GM23338 (cell line): ENCODE measurements at regions not wholly inside any gene's neighbourhood (a gene's known extent, or its start where the extent isn't known, plus 50 kb on each side); places are given as distances from the start of the nearest gene placed in this dataset.

Source experiments
- ATAC-seq: fragments of 200-7000 bp; cut with Tn5 transposase; 3 replicates; pipeline ENCODE4 v1.9.1; 2020
- DNase-seq: peaks from one replicate; pipeline ENCODE4 v3.0.0-alpha.2; 2015; ENCODE audit warnings: low spot score
- H2AFZ ChIP-seq: fragments of 200-600 bp; sonication (generic); 2 replicates; pipeline ENCODE4 v1.8.0; 2016; ENCODE audit warnings: antibody characterized with exemption, mild to moderate bottlenecking, moderate library complexity
- H3F3A ChIP-seq: fragments of 200-600 bp; sonication (generic); replicated peaks from 2 replicates; pipeline ENCODE4 v1.8.0; 2017; ENCODE audit warnings: antibody characterized with exemption, mixed run types, low read depth
- H3K27ac ChIP-seq: fragments of 200-600 bp; sonication (generic); 2 replicates; pipeline ENCODE4 v1.6.1; 2016; ENCODE audit warnings: low read depth
- H3K27me3 ChIP-seq: fragments of 200-600 bp; sonication (generic); 2 replicates; pipeline ENCODE4 v1.8.0; 2016; ENCODE audit warnings: mild to moderate bottlenecking, mixed run types, moderate library complexity; ENCODE audit not compliant: insufficient read depth
- H3K36me3 ChIP-seq: fragments of 200-600 bp; sonication (generic); 2 replicates; pipeline ENCODE4 v1.8.0; 2016; ENCODE audit warnings: mild to moderate bottlenecking; ENCODE audit not compliant: insufficient read depth
- H3K4me1 ChIP-seq: fragments of 200-600 bp; sonication (generic); 2 replicates; pipeline ENCODE4 v1.8.0; 2016; ENCODE audit warnings: mild to moderate bottlenecking, moderate library complexity; ENCODE audit not compliant: insufficient read depth
- H3K4me2 ChIP-seq: fragments of 200-600 bp; sonication (generic); 2 replicates; pipeline ENCODE4 v1.7.1; 2017; ENCODE audit warnings: mixed run types
- H3K4me3 ChIP-seq: fragments of 200-600 bp; sonication (generic); 2 replicates; pipeline ENCODE4 v1.6.1; 2016; ENCODE audit warnings: mixed run types
- H3K79me2 ChIP-seq: fragments of 200-600 bp; sonication (generic); replicated peaks from 2 replicates; pipeline ENCODE4 v1.8.0; 2017; ENCODE audit warnings: mild to moderate bottlenecking; ENCODE audit not compliant: insufficient read depth
- H3K9me2 ChIP-seq: fragments of 200-600 bp; sonication (generic); 2 replicates; pipeline ENCODE4 v1.8.0; 2017; ENCODE audit not compliant: insufficient read depth
- H4K20me1 ChIP-seq: fragments of 200-600 bp; sonication (generic); replicated peaks from 2 replicates; pipeline ENCODE4 v1.8.0; 2017; ENCODE audit warnings: mild to moderate bottlenecking; ENCODE audit not compliant: insufficient read depth
- H3K27ac Mint-ChIP-seq: 2 replicates; pipeline ENCODE4 v1.8.0; 2020; ENCODE audit warnings: inconsistent platforms, mild to moderate bottlenecking, moderate library complexity, mixed read lengths
- H3K27me3 Mint-ChIP-seq: 3 replicates; pipeline ENCODE4 v1.8.0; 2022; ENCODE audit warnings: low read depth, mild to moderate bottlenecking, moderate library complexity, mixed read lengths, inconsistent platforms; ENCODE audit not compliant: insufficient read depth, poor library complexity
- H3K36me3 Mint-ChIP-seq: 3 replicates; pipeline ENCODE4 v1.8.0; 2021; ENCODE audit warnings: low read depth, mild to moderate bottlenecking, inconsistent platforms, moderate library complexity, mixed read lengths
- H3K4me1 Mint-ChIP-seq: 3 replicates; pipeline ENCODE4 v1.8.0; 2020; ENCODE audit warnings: mild to moderate bottlenecking, inconsistent platforms, mixed read lengths
- H3K4me3 Mint-ChIP-seq: 3 replicates; pipeline ENCODE4 v1.8.0; 2021; ENCODE audit warnings: moderate library complexity, mild to moderate bottlenecking, inconsistent platforms, mixed read lengths
- H3K9me3 Mint-ChIP-seq: 3 replicates; pipeline ENCODE4 v1.8.0; 2020; ENCODE audit warnings: moderate library complexity, mild to moderate bottlenecking, inconsistent platforms, mixed read lengths
- CREB1 ChIP-seq: fragments of 250-450 bp; sonication (Bioruptor Pico); IDR thresholded peaks from 2 replicates; pipeline ENCODE4 v1.5.0; 2020; ENCODE audit warnings: low read depth, mild to moderate bottlenecking, moderate library complexity
- STAT1 ChIP-seq: IDR thresholded peaks from one replicate; pipeline ENCODE4 v1.6.1; 2016; ENCODE audit warnings: antibody characterized with exemption; ENCODE audit not compliant: unreplicated experiment
- TF ChIP-seq, protein P1 (sequence below): fragments of 250-450 bp; sonication (Bioruptor Pico); IDR thresholded peaks from 2 replicates; pipeline ENCODE4 v1.5.0; 2020; ENCODE audit warnings: mild to moderate bottlenecking, moderate library complexity

DNA sequence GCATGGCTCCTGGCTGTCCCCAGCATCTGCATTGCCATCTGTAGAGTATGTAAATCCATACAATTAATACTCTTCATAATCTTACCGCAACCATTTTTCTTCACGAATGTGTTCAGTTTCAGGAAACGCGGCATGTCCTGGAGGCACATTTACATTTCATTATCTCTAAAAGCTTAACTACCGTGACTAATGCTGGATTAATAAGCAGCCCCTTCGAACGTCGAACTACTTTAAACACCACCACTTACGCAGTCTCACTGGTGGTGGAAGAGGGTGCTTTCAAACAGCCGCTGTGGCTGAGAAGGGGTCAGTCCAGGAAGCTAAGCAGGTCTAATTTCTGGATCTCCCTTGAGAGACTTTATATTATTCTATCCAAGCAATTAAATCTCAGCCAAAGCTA lies 85.6 kb downstream of the C5orf15 start (continued):
- TF ChIP-seq, protein P1, sequence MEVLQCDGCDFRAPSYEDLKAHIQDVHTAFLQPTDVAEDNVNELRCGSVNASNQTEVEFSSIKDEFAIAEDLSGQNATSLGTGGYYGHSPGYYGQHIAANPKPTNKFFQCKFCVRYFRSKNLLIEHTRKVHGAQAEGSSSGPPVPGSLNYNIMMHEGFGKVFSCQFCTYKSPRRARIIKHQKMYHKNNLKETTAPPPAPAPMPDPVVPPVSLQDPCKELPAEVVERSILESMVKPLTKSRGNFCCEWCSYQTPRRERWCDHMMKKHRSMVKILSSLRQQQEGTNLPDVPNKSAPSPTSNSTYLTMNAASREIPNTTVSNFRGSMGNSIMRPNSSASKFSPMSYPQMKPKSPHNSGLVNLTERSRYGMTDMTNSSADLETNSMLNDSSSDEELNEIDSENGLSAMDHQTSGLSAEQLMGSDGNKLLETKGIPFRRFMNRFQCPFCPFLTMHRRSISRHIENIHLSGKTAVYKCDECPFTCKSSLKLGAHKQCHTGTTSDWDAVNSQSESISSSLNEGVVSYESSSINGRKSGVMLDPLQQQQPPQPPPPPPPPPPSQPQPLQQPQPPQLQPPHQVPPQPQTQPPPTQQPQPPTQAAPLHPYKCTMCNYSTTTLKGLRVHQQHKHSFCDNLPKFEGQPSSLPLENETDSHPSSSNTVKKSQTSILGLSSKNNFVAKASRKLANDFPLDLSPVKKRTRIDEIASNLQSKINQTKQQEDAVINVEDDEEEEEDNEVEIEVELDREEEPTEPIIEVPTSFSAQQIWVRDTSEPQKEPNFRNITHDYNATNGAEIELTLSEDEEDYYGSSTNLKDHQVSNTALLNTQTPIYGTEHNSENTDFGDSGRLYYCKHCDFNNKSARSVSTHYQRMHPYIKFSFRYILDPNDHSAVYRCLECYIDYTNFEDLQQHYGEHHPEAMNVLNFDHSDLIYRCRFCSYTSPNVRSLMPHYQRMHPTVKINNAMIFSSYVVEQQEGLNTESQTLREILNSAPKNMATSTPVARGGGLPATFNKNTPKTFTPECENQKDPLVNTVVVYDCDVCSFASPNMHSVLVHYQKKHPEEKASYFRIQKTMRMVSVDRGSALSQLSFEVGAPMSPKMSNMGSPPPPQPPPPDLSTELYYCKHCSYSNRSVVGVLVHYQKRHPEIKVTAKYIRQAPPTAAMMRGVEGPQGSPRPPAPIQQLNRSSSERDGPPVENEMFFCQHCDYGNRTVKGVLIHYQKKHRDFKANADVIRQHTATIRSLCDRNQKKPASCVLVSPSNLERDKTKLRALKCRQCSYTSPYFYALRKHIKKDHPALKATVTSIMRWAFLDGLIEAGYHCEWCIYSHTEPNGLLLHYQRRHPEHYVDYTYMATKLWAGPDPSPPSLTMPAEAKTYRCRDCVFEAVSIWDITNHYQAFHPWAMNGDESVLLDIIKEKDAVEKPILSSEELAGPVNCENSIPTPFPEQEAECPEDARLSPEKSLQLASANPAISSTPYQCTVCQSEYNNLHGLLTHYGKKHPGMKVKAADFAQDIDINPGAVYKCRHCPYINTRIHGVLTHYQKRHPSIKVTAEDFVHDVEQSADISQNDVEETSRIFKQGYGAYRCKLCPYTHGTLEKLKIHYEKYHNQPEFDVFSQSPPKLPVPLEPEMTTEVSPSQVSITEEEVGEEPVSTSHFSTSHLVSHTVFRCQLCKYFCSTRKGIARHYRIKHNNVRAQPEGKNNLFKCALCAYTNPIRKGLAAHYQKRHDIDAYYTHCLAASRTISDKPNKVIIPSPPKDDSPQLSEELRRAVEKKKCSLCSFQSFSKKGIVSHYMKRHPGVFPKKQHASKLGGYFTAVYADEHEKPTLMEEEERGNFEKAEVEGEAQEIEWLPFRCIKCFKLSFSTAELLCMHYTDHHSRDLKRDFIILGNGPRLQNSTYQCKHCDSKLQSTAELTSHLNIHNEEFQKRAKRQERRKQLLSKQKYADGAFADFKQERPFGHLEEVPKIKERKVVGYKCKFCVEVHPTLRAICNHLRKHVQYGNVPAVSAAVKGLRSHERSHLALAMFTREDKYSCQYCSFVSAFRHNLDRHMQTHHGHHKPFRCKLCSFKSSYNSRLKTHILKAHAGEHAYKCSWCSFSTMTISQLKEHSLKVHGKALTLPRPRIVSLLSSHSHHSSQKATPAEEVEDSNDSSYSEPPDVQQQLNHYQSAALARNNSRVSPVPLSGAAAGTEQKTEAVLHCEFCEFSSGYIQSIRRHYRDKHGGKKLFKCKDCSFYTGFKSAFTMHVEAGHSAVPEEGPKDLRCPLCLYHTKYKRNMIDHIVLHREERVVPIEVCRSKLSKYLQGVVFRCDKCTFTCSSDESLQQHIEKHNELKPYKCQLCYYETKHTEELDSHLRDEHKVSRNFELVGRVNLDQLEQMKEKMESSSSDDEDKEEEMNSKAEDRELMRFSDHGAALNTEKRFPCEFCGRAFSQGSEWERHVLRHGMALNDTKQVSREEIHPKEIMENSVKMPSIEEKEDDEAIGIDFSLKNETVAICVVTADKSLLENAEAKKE = no peak
- TF ChIP-seq CREB1 (CRISPR knock-in tag) = no peak

DNA sequence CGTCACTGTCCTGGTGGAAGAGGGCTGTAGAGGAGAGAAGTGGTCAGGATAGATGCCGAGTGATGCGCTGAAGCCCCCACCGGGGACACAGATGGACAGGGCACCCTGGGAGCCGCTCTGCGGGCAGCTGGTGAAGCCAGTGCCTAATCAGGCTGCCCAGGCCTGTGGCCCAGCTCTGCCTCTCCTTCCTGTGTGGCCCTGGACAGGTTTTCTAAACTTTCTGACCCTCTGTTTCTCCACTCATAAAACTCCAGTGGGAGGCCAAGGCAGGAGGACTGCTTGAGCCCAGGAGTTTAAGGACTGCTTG lies 86.1 kb downstream of the C5orf15 start:
- 0 out of 2 replicates have a peak, but pooled peaks cover 3% of the 10 kb centered on the region for H3K9me2 ChIP-seq
- H4K20me1 ChIP-seq = no peaks in the 10 kb centered on the region
- Mint-ChIP-seq H3K27me3 (peaks cover 4% of the 10 kb centered on the region), H3K36me3 (no peaks in the 10 kb centered on the region), H3K4me1 (peaks cover 7% of the 10 kb centered on the region), H3K4me3 (no peak overlapping the region), H3K27ac (no peak overlapping the region), H3K9me3 (no peaks in the 10 kb centered on the region)
- no peak for TF ChIP-seq STAT1
- TF ChIP-seq, protein P1 = no peak
- no peak overlapping the region for H2AFZ ChIP-seq
- H3K4me1 ChIP-seq = peaks cover 12% of the 10 kb centered on the region
- no peak overlapping the region for H3K4me3 ChIP-seq
- DNase-seq (no peak), ATAC-seq (no peak)
- no peaks in the 10 kb centered on the region for H3K27me3 ChIP-seq
- H3F3A ChIP-seq = no peaks in the 10 kb centered on the region
- no peak overlapping the region for H3K4me2 ChIP-seq
- H3K36me3 ChIP-seq = no peaks in the 10 kb centered on the region
- no peaks in the 10 kb centered on the region for H3K79me2 ChIP-seq
- H3K27ac ChIP-seq = no peak overlapping the region
